Stimulated activated effector memory CD8-positive, alpha-beta T cell treated with anti-CD3 and anti-CD28 coated beads, Interleukin-12 subunit alpha, Interleukin-12 subunit beta, amount 100 ng/mL, for 72 hours (primary cell): ENCODE measurements at regions not wholly inside any gene's neighbourhood (a gene's known extent, or its start where the extent isn't known, plus 50 kb on each side); places are given as distances from the start of the nearest gene placed in this dataset.
A peak's percentile ranks its signal among the peaks of the same experiment; 100 is the strongest.

ENCODE experiments used
- ATAC-seq: fragments of 150-1000 bp; cut with Tn5 transposase; 2 replicates; pipeline ENCODE4 v1.10.0; 2021
- DNase-seq, 2 donors: peaks; one replicate each; pipeline ENCODE4 v3.0.0; 2021 to 2022; ENCODE audit warnings: low spot score in 2 of 2
- H3K27ac Mint-ChIP-seq: one replicate; pipeline ENCODE4 v1.8.0; 2022; ENCODE audit warnings: mild to moderate bottlenecking, mixed read lengths
- H3K36me3 Mint-ChIP-seq: one replicate; pipeline ENCODE4 v1.8.0; 2022; ENCODE audit warnings: mild to moderate bottlenecking, mixed read lengths
- H3K4me1 Mint-ChIP-seq: one replicate; pipeline ENCODE4 v1.8.0; 2022; ENCODE audit warnings: mixed read lengths
- H3K4me3 Mint-ChIP-seq: one replicate; pipeline ENCODE4 v1.8.0; 2022; ENCODE audit warnings: mild to moderate bottlenecking, mixed read lengths
- H3K9me3 Mint-ChIP-seq: one replicate; pipeline ENCODE4 v1.8.0; 2022; ENCODE audit warnings: mixed read lengths

- Mint-ChIP-seq H3K4me3 (no peak overlapping the region), H3K9me3 (no peaks in the 10 kb centered on the region), H3K27ac (no peak overlapping the region), H3K4me1 (peaks cover 9% of the 10 kb centered on the region), H3K36me3 (no peaks in the 10 kb centered on the region)
- DNase-seq: no peak
- no peak for ATAC-seq
These were observed 577.2 kb upstream of the SALL3 start for GRCh38 chr18:78402440-78402839.

- Mint-ChIP-seq H3K9me3 (no peaks in the 10 kb centered on the region), H3K4me3 (no peak overlapping the region), H3K27ac (no peak overlapping the region), H3K4me1 (peaks cover 11% of the 10 kb centered on the region), H3K36me3 (no peaks in the 10 kb centered on the region)
- ATAC-seq (no peak), DNase-seq (peak in 1 of 2 donors; percentile 30)
These were observed 576.7 kb upstream of the SALL3 start for GRCh38 chr18:78402966-78403365.

GRCh38 chr18:78403371-78403770 is 576.2 kb upstream of the SALL3 start:
- Mint-ChIP-seq H3K4me3 (no peak overlapping the region), H3K4me1 (peaks cover 11% of the 10 kb centered on the region), H3K9me3 (no peaks in the 10 kb centered on the region), H3K27ac (no peak overlapping the region), H3K36me3 (no peaks in the 10 kb centered on the region)
- ATAC-seq (no peak), DNase-seq (peak in 1 of 2 donors; percentile 17)

- no peaks in the 10 kb centered on the region for H3K36me3 Mint-ChIP-seq
- no peak overlapping the region for H3K27ac Mint-ChIP-seq
- no peaks in the 10 kb centered on the region for H3K9me3 Mint-ChIP-seq
- no peak for DNase-seq
- no peak overlapping the region for H3K4me3 Mint-ChIP-seq
- ATAC-seq: no peak
- peaks cover 11% of the 10 kb centered on the region for H3K4me1 Mint-ChIP-seq
These were observed 573.9 kb upstream of the SALL3 start for GRCh38 chr18:78405763-78406162.

- Mint-ChIP-seq H3K27ac (no peak overlapping the region), H3K4me3 (no peak overlapping the region), H3K36me3 (no peaks in the 10 kb centered on the region), H3K9me3 (no peaks in the 10 kb centered on the region), H3K4me1 (peaks cover 11% of the 10 kb centered on the region)
- ATAC-seq (no peak), DNase-seq (no peak)
These were observed 572.7 kb upstream of the SALL3 start for GRCh38 chr18:78406743-78407465.

GRCh38 chr18:78407466-78407844 is 572.2 kb upstream of the SALL3 start:
- Mint-ChIP-seq H3K9me3 (no peaks in the 10 kb centered on the region), H3K36me3 (no peaks in the 10 kb centered on the region), H3K27ac (no peak overlapping the region), H3K4me3 (no peak overlapping the region), H3K4me1 (peaks cover 11% of the 10 kb centered on the region)
- ATAC-seq: no peak
- DNase-seq: no peak

- Mint-ChIP-seq H3K27ac (no peak overlapping the region), H3K36me3 (no peaks in the 10 kb centered on the region), H3K9me3 (no peaks in the 10 kb centered on the region), H3K4me3 (no peak overlapping the region), H3K4me1 (peaks cover 11% of the 10 kb centered on the region)
- DNase-seq (no peak), ATAC-seq (no peak)
These were observed 571.0 kb upstream of the SALL3 start for GRCh38 chr18:78408623-78409022.

- DNase-seq (no peak), ATAC-seq (peak; percentile 36)
- H3K9me3 Mint-ChIP-seq: peaks cover 2% of the 10 kb centered on the region
- no peak overlapping the region for H3K4me3 Mint-ChIP-seq
- H3K27ac Mint-ChIP-seq: no peak overlapping the region
- H3K4me1 Mint-ChIP-seq: peaks cover 11% of the 10 kb centered on the region
- no peaks in the 10 kb centered on the region for H3K36me3 Mint-ChIP-seq
These were observed 569.4 kb upstream of the SALL3 start for GRCh38 chr18:78410094-78410786.

- Mint-ChIP-seq H3K36me3 (no peaks in the 10 kb centered on the region), H3K4me1 (peaks cover 11% of the 10 kb centered on the region), H3K27ac (no peak overlapping the region), H3K9me3 (peaks cover 2% of the 10 kb centered on the region), H3K4me3 (no peak overlapping the region)
- ATAC-seq: no peak
- peak in 1 of 2 donors; percentile 29 for DNase-seq
These were observed 568.1 kb upstream of the SALL3 start for GRCh38 chr18:78411539-78411938.

GRCh38 chr18:78414302-78414701 is 565.3 kb upstream of the SALL3 start:
- Mint-ChIP-seq H3K4me1 (no peaks in the 10 kb centered on the region), H3K9me3 (peaks cover 2% of the 10 kb centered on the region), H3K27ac (no peak overlapping the region), H3K36me3 (no peaks in the 10 kb centered on the region), H3K4me3 (no peak overlapping the region)
- DNase-seq (peak in 1 of 2 donors; percentile 17), ATAC-seq (no peak)

- DNase-seq (no peak), ATAC-seq (no peak)
- Mint-ChIP-seq H3K4me1 (no peaks in the 10 kb centered on the region), H3K36me3 (no peaks in the 10 kb centered on the region), H3K27ac (no peak overlapping the region), H3K4me3 (no peak overlapping the region), H3K9me3 (peaks cover 2% of the 10 kb centered on the region)
These were observed 562.8 kb upstream of the SALL3 start for GRCh38 chr18:78416853-78417252.

GRCh38 chr18:78418379-78418778 is 561.2 kb upstream of the SALL3 start:
- no peak for DNase-seq
- Mint-ChIP-seq H3K27ac (no peak overlapping the region), H3K4me3 (no peak overlapping the region), H3K9me3 (peaks cover 2% of the 10 kb centered on the region), H3K36me3 (no peaks in the 10 kb centered on the region), H3K4me1 (no peaks in the 10 kb centered on the region)
- no peak for ATAC-seq

GRCh38 chr18:78419171-78419570 is 560.4 kb upstream of the SALL3 start:
- Mint-ChIP-seq H3K4me3 (no peak overlapping the region), H3K27ac (no peak overlapping the region), H3K9me3 (no peaks in the 10 kb centered on the region), H3K4me1 (no peaks in the 10 kb centered on the region), H3K36me3 (no peaks in the 10 kb centered on the region)
- ATAC-seq (no peak), DNase-seq (no peak)

- no peak overlapping the region for H3K4me3 Mint-ChIP-seq
- no peak for ATAC-seq
- H3K4me1 Mint-ChIP-seq: no peaks in the 10 kb centered on the region
- H3K36me3 Mint-ChIP-seq: no peaks in the 10 kb centered on the region
- no peak for DNase-seq
- H3K27ac Mint-ChIP-seq: no peak overlapping the region
- H3K9me3 Mint-ChIP-seq: no peaks in the 10 kb centered on the region
These were observed 559.5 kb upstream of the SALL3 start for GRCh38 chr18:78420116-78420515.

GRCh38 chr18:78421392-78421791 is 558.2 kb upstream of the SALL3 start:
- Mint-ChIP-seq H3K9me3 (no peaks in the 10 kb centered on the region), H3K27ac (no peak overlapping the region), H3K36me3 (no peaks in the 10 kb centered on the region), H3K4me1 (no peaks in the 10 kb centered on the region), H3K4me3 (no peak overlapping the region)
- ATAC-seq (peak; percentile 31), DNase-seq (no peak)

- Mint-ChIP-seq H3K27ac (no peak overlapping the region), H3K4me1 (no peaks in the 10 kb centered on the region), H3K9me3 (no peaks in the 10 kb centered on the region), H3K4me3 (no peak overlapping the region), H3K36me3 (no peaks in the 10 kb centered on the region)
- no peak for ATAC-seq
- DNase-seq: no peak
These were observed 557.3 kb upstream of the SALL3 start for GRCh38 chr18:78422336-78422735.
